ENCODE measurements at regions not wholly inside any gene's neighbourhood (a gene's known extent, or its start where the extent isn't known, plus 50 kb on each side); places are given as distances from the start of the nearest gene placed in this dataset.

DNA sequence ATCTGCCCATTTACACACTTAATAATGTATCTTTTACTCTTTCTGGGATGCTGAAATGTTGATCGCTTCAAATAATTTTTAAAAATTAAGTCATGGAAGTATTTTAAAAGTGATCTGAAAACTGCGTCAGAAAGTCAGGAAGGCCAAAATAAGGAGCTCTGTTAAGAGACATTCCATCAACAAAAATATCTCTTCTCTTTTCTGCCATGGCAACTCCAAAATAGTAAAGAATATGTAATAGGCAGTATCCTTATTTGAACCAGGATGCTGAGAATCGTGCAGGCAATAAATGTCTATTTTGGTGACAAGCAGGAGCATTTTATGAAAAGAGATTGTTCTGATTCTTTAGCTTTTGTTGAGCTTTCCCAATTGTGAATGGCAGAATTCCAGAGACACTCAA lies 81.8 kb upstream of the PPP1R12A start:
- TF ChIP-seq EP300 (IDR thresholded peaks at IDR 0.05; ENCODE audit: borderline replicate concordance in 1 of 2, low read depth in 1 of 2, low read length in 1 of 2), result no peak
- TF ChIP-seq YY1 (IDR thresholded peaks at IDR 0.05; ENCODE audit: low read depth), result no peak
- no peak for TF ChIP-seq FOXM1 (IDR thresholded peaks at IDR 0.05; ENCODE audit: low read depth)
- no peak for TF ChIP-seq CTCF (IDR thresholded peaks at IDR 0.05)
